ENCODE measurements at regions not wholly inside any gene's neighbourhood (a gene's known extent, or its start where the extent isn't known, plus 50 kb on each side); places are given as distances from the start of the nearest gene placed in this dataset.
A peak's percentile ranks its signal among the peaks of the same experiment; 100 is the strongest.

- Histone ChIP-seq H3K4me3 (ENCODE audit: low read depth, low read length) (no peak overlapping the region), H3K27ac (no peak overlapping the region)
Observed at GRCh38 chr9:129473523-129474244, 147.2 kb downstream of the C9orf50 start.

DNA sequence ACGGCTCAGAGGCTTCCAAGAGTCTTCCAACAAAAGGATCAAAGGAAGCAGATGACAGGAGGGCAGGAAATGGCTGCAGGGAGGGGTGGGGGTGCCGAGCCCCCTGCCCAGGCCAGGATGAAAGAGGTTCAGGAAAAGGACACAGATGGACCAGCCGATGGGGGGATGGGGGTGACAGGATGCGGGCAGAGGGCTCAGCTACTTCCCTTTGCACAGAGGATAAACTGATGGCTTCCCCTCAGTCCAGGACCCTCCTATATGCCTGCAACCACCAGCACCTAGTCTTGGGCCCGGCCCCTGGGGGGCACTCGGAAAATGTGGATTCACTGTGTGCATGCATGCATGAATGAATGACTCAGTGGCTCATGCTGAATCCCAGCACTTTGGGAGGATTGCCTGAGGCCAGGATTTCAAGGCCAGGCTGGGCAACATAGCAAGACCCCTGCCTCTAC, 148.2 kb downstream of the C9orf50 start:
- Histone ChIP-seq H3K36me3 (replicated peaks) (no peaks in the 10 kb centered on the region), H3K27ac (no peak overlapping the region), H3K27me3 (replicated peaks) (no peaks in the 10 kb centered on the region), H3K4me3 (ENCODE audit: low read depth, low read length) (no peak overlapping the region)
- no peak for DNase-seq
- no peak for TF ChIP-seq CTCF (IDR thresholded peaks at IDR 0.05; ENCODE audit: low read depth, low read length, missing control alignments)
- in situ Hi-C loops (cut with HindIII; ENCODE audit: low pct_ligation_motif_present, low sequenced_read_pairs), result no loop called here

More at GRCh38 chr9:129473523-129474244, 147.2 kb downstream of the C9orf50 start:
- Histone ChIP-seq H3K36me3 (replicated peaks) (no peaks in the 10 kb centered on the region), H3K27me3 (replicated peaks) (no peaks in the 10 kb centered on the region)
- no peak for DNase-seq
- no peak for TF ChIP-seq CTCF (IDR thresholded peaks at IDR 0.05; ENCODE audit: low read depth, low read length, missing control alignments)
- in situ Hi-C loops (cut with HindIII; ENCODE audit: low pct_ligation_motif_present, low sequenced_read_pairs), result no loop called here

- no peak for DNase-seq
Observed at GRCh38 chr9:129471201-129472019, 149.5 kb downstream of the C9orf50 start.

GRCh38 chr9:129469988-129470316, 150.9 kb downstream of the C9orf50 start:
- TF ChIP-seq CTCF (IDR thresholded peaks at IDR 0.05; ENCODE audit: low read depth, low read length, missing control alignments), result no peak
- Histone ChIP-seq H3K27ac (peak overlapping the region; percentile 8), H3K4me3 (ENCODE audit: low read depth, low read length) (no peak overlapping the region), H3K27me3 (replicated peaks) (no peaks in the 10 kb centered on the region), H3K36me3 (replicated peaks) (no peaks in the 10 kb centered on the region)
- DNase-seq, result no peak
- in situ Hi-C loops (cut with HindIII; ENCODE audit: low pct_ligation_motif_present, low sequenced_read_pairs), result no loop called here

More at GRCh38 chr9:129471201-129472019, 149.5 kb downstream of the C9orf50 start:
- H3K27me3 ChIP-seq (replicated peaks), result no peaks in the 10 kb centered on the region
- H3K36me3 ChIP-seq (replicated peaks), result no peaks in the 10 kb centered on the region
- in situ Hi-C loops (cut with HindIII; ENCODE audit: low pct_ligation_motif_present, low sequenced_read_pairs), result no loop called here
- no peak for TF ChIP-seq CTCF (IDR thresholded peaks at IDR 0.05; ENCODE audit: low read depth, low read length, missing control alignments)
- H3K27ac ChIP-seq, result no peak overlapping the region
- H3K4me3 ChIP-seq (ENCODE audit: low read depth, low read length), result no peak overlapping the region

- Histone ChIP-seq H3K36me3 (replicated peaks) (no peaks in the 10 kb centered on the region), H3K4me3 (ENCODE audit: low read depth, low read length) (no peak overlapping the region), H3K27ac (no peak overlapping the region), H3K27me3 (replicated peaks) (no peaks in the 10 kb centered on the region)
- TF ChIP-seq CTCF (IDR thresholded peaks at IDR 0.05; ENCODE audit: low read depth, low read length, missing control alignments), result no peak
- no peak for DNase-seq
- in situ Hi-C loops (cut with HindIII; ENCODE audit: low pct_ligation_motif_present, low sequenced_read_pairs), result no loop called here
Observed at GRCh38 chr9:129469188-129469987, 151.5 kb downstream of the C9orf50 start.

All from brain microvascular endothelial cell (primary cell).